Dermis blood vessel endothelial cell (primary cell): ENCODE measurements at regions not wholly inside any gene's neighbourhood (a gene's known extent, or its start where the extent isn't known, plus 50 kb on each side); places are given as distances from the start of the nearest gene placed in this dataset.
"Not testable (repeated sequence)": the region's sequence is repeated elsewhere in the genome, so short reads cannot be mapped to it uniquely, and the experiment has no call there.

Experiments
- DNase-seq: peaks from one replicate; pipeline ENCODE4 v3.0.0; 2010

- DNase-seq, result no peak
These were observed 60.4 kb upstream of the PDHA2 start for GRCh38 chr4:95779447-95779846.

- no peak for DNase-seq
These were observed 61.2 kb upstream of the PDHA2 start for GRCh38 chr4:95778666-95779065.

GRCh38 chr4:95770605-95771004 lies 69.3 kb upstream of the PDHA2 start:
- not testable (repeated sequence) for DNase-seq

- no peak for DNase-seq
These were observed 74.9 kb upstream of the PDHA2 start for GRCh38 chr4:95764961-95765360.

- no peak for DNase-seq
These were observed 78.0 kb upstream of the PDHA2 start for GRCh38 chr4:95761871-95762270.

- peak; percentile 51 for DNase-seq
These were observed 78.5 kb upstream of the PDHA2 start for GRCh38 chr4:95761426-95761825.

GRCh38 chr4:95760646-95761045 lies 79.2 kb upstream of the PDHA2 start:
- not testable (repeated sequence) for DNase-seq

GRCh38 chr4:95758001-95758400 lies 81.9 kb upstream of the PDHA2 start:
- DNase-seq, result no peak

GRCh38 chr4:95754667-95755066 lies 85.2 kb upstream of the PDHA2 start:
- no peak for DNase-seq

- DNase-seq, result no peak
These were observed 90.7 kb upstream of the PDHA2 start for GRCh38 chr4:95749204-95749603.

- DNase-seq, result no peak
These were observed 97.0 kb upstream of the PDHA2 start for GRCh38 chr4:95742872-95743271.

- no peak for DNase-seq
These were observed 97.7 kb upstream of the PDHA2 start for GRCh38 chr4:95742179-95742578.

GRCh38 chr4:95732061-95732460 lies 107.8 kb upstream of the PDHA2 start:
- DNase-seq, result no peak

- DNase-seq, result no peak
These were observed 110.3 kb upstream of the PDHA2 start for GRCh38 chr4:95729596-95729995.

GRCh38 chr4:95728145-95728544 lies 111.7 kb upstream of the PDHA2 start:
- DNase-seq, result no peak

GRCh38 chr4:95715830-95716229 lies 124.1 kb upstream of the PDHA2 start:
- DNase-seq, result no peak

- DNase-seq, result no peak
These were observed 125.3 kb upstream of the PDHA2 start for GRCh38 chr4:95714571-95714970.

GRCh38 chr4:95705323-95705722 lies 134.6 kb upstream of the PDHA2 start:
- no peak for DNase-seq

GRCh38 chr4:95701500-95702170 lies 138.3 kb upstream of the PDHA2 start:
- DNase-seq, result peak; percentile 46

- peak; percentile 10 for DNase-seq
These were observed 145.5 kb upstream of the PDHA2 start for GRCh38 chr4:95694411-95694810.

GRCh38 chr4:95693594-95693993 lies 144.8 kb upstream of the UNC5C start:
- peak; percentile 51 for DNase-seq

GRCh38 chr4:95676190-95676589 lies 127.4 kb upstream of the UNC5C start:
- no peak for DNase-seq

GRCh38 chr4:95675623-95676022 lies 126.8 kb upstream of the UNC5C start:
- no peak for DNase-seq

- DNase-seq, result no peak
These were observed 125.8 kb upstream of the UNC5C start for GRCh38 chr4:95674521-95674981.

- DNase-seq, result no peak
These were observed 124.0 kb upstream of the UNC5C start for GRCh38 chr4:95672811-95673210.
